C4-2B (cell line): ENCODE measurements at regions not wholly inside any gene's neighbourhood (a gene's known extent, or its start where the extent isn't known, plus 50 kb on each side); places are given as distances from the start of the nearest gene placed in this dataset.

Experiments used
- ZFX ChIP-seq: fragments of 450-650 bp; IDR thresholded peaks from 2 replicates; pipeline ENCODE4 v1.6.1; 2017
- TF ChIP-seq, protein P1 (sequence below): fragments of 450-650 bp; conservative IDR thresholded peaks from 2 replicates; pipeline ENCODE4 v1.5.1; 2017; ENCODE audit warnings: mild to moderate bottlenecking

DNA sequence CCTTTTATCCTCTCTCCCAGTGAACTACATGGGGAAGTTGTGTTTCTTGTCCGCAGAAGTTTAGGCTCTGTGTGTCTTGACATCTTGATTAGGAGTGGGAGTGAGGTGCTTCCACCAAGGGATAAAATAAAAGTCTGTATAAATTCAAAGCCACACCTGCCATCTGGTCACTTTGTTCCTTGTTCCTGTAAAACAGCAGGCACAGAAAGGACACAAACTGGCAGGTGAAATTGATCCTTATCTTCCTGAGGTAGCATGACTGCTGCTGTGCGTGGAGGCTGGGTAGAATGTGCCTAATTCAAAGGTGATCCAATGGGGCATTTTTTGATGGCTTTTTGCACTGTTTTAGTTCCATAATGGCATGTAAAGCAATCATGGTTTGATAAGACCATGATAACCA, 104.3 kb upstream of the KITLG start:
- TF ChIP-seq, protein P1, sequence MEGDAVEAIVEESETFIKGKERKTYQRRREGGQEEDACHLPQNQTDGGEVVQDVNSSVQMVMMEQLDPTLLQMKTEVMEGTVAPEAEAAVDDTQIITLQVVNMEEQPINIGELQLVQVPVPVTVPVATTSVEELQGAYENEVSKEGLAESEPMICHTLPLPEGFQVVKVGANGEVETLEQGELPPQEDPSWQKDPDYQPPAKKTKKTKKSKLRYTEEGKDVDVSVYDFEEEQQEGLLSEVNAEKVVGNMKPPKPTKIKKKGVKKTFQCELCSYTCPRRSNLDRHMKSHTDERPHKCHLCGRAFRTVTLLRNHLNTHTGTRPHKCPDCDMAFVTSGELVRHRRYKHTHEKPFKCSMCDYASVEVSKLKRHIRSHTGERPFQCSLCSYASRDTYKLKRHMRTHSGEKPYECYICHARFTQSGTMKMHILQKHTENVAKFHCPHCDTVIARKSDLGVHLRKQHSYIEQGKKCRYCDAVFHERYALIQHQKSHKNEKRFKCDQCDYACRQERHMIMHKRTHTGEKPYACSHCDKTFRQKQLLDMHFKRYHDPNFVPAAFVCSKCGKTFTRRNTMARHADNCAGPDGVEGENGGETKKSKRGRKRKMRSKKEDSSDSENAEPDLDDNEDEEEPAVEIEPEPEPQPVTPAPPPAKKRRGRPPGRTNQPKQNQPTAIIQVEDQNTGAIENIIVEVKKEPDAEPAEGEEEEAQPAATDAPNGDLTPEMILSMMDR = no peak
- TF ChIP-seq ZFX = no peak
